Activated CD8-positive, alpha-beta memory T cell treated with anti-CD3 and anti-CD28 coated beads for 36 hours (primary cell): ENCODE measurements at regions not wholly inside any gene's neighbourhood (a gene's known extent, or its start where the extent isn't known, plus 50 kb on each side); places are given as distances from the start of the nearest gene placed in this dataset.
"Not testable (repeated sequence)": the region's sequence is repeated elsewhere in the genome, so short reads cannot be mapped to it uniquely, and the experiment has no call there.

Experiments
- CTCF ChIA-PET: fragments of 350-600 bp; sonication (Branson Sonifier 250); formaldehyde crosslinking; loops from one replicate; lab custom pipeline; 2021; ENCODE audit warnings: antibody characterized with exemption; lab: Charles Lee
- POLR2A ChIA-PET: fragments of 350-600 bp; sonication (Branson Sonifier 250); formaldehyde crosslinking; loops from one replicate; lab custom pipeline; 2021; ENCODE audit warnings: antibody characterized with exemption; lab: Charles Lee

DNA sequence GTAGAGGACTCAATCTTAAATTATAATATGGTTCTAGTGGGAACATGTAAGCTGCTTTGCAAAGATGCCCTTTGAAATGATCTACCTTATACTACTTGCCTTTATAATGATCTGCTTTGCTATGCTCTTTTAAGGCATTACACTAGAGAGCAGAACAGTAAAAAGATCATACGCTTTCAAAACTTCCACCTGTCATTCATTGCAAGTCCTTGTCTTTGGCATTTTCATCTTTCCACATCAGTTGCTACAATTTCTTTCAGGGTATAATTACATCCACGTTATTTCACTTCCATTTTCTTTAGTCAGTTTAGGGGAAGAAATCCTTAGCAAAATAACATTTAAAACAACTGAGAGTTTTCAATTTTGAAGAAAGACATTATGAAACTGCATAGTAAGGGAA is 80.3 kb downstream of the ACTBL2 start:
- CTCF ChIA-PET: no interaction called here
- POLR2A ChIA-PET: no interaction called here

DNA sequence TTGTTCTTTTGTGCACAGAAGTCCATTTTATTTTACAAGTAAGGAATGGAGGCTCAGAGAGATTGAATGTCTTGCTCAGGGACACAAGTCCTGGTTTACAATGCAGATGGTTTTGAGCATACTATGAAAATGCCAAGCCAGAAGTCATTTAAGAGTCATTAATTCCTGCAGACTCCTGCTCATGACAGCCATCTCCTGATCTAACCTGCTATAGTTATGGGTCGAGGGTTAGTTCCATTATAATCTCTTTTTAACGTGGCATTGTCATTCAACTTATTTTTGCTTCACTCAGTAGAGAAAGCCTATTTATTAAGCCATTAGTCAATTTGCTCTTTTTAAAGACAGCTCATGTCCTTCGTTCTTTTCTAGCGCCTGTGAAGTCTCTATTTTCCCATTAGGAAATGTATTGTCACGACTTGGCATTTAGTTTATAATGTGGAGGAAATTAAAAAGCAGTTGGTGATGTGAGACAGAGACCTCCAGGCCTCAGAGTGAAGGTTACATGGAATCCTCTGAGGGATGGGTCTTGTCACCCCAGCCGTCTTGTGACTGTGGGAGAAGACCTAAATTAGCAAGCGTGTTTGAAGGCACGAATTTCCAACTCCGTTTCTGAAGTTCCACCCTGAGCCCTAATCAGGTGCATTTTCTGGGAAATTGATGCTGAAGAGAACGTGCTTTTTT is 84.1 kb downstream of the ACTBL2 start:
- ChIA-PET POLR2A (no interaction called here), CTCF (no interaction called here)

DNA sequence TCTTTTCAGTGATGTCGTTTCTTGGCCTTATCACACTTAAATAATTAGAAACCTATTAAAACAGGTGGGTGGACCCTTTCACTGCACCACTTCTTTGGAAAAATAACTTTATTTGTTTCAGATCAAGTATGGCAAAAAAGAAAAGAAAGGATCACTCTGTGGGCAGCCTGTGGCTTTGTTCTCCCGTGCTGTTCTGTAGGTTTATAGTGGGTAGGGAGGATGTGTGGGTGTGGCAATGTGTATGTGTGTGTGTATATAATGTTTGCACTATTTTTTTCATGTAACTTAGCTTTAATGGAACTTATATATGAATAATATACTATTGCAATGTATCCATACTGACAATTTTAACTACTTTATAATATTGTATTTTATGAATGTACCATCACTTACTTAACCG is 85.9 kb downstream of the ACTBL2 start:
- ChIA-PET CTCF (no interaction called here), POLR2A (no interaction called here)

DNA sequence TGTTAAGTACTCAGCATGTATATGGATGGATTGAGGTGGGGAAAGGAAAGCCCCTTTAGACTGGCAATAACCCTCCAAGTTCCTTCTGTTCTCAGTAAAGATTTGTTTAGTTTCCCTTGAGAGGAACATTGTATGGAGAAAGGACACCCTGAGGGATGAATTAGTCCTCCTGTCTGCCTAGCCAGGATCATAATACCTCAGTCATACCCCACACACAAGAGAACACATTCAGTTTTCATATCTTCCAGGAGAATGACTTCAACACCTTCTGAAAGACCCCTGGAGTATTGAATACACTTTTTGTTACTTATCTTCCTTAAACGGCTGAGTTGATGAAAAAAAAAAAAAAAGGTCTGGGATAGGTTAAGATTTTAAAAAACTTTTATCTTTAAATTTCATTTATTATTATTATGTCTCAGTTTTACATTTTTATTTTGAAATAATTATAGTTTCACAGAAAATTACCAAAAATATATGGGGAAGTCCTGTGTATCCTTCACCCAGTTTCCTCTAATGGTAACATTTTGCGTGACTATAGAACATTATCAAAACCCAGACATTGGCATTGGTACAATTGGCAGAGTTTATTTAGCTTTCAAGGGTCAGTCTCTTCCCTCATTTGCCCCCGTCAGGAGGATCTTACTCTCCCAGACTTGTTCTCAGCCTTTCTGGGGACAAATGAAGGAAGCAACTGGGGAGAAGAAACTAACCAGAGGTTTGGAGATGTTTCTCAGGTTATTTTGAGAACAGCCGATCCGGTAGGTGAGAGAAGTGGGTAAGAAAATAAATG is 88.0 kb downstream of the ACTBL2 start:
- CTCF ChIA-PET: no interaction called here
- POLR2A ChIA-PET: no interaction called here

DNA sequence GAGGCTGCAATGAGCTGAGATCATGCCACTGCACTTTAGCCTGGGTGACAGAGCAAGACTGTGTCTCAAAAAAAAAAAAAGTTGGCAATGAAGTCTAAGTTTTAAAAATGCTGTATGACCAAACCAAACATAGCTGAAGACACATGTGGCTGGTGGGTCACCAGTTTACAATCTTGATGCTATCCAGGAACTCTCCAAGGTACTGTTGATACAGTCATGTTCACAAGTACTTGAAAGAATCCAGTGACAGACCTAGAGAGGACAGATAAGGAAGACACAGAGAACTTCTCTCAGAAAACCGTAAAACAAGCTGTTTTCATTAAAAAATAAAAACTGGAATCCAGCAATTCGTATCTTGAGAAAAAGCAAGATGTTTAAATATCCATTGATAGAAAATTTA is 95.7 kb downstream of the ACTBL2 start:
- ChIA-PET CTCF (no interaction called here), POLR2A (no interaction called here)

DNA sequence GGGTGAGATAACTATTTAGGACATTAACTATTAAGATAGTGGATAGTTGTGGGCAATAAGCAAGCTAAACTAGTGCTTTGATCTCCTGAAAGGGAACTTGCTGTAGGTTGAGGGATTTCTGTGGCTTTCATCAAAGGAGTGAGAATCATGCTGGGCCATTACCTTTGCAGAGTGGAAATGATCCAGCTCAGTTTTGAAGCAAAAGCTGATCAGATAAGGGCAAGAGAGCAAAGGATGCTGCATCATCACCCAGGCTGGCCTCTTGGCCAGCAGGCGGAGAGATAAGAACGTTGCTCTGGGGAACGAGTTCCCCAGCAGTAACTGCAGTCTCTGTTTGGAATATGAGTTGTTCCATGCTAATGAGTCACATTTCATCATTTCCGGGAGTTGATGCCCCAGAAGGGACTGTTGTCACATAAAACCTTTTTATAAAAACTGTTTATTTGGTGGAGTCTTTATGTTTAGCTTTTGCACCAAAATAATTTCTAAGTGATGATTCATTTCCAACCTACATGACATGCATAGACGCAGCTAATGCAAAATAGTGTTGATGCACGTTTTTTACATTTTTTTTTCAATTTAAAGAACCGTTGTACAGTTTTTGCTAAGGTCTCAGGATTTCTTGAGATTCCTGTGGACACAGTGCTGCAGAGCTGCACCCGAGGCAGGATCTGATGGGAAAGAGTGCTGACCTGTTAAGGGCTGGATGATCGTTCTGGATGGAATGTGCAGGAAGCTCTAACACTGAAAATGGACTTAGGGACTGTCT is 99.3 kb downstream of the ACTBL2 start:
- ChIA-PET POLR2A (interaction anchor here (0.6 kb wide), 1 partner anchor 472 kb away, joined by 3 read pairs; no protein-coding TSS in a partner anchor), CTCF (no interaction called here)

DNA sequence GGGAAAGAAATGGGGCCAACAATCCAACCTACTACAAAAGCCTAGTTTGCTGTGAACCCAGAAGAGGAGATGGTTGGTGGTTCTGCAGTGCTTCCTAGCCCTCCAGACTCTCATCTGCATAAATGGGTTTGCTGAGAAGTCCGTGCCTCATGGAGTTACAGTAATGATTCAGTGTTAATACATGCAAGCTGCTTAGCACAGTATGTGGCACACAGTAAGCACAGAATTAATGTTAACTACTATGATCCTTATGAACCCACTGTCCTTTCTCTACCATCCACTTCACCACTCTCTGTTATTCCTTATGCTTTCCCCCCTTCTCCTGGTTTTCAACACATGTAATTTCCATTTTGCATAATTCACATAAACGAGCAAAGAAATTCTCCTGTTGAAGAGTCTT is 100.0 kb downstream of the ACTBL2 start:
- ChIA-PET CTCF (no interaction called here), POLR2A (no interaction called here)

DNA sequence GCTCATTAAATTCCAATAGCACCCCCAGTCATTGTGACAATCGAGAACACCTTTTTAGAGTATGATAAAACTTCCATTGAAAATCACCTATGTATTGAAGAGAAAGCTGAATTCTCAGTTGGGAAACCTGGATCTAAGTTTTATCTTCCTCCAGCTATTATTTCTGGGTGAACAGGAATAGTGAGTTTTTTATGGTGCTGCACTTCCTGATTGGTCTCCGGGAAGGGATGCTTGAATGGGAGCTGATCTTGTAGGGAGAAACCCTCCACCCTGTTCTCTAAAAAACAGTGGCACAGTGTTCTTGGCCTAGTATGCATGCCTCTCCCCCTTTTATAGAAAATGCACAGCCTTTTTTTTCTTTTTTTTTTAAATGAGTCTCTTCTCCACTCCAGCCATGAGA is 112.2 kb downstream of the ACTBL2 start:
- ChIA-PET POLR2A (no interaction called here), CTCF (no interaction called here)

DNA sequence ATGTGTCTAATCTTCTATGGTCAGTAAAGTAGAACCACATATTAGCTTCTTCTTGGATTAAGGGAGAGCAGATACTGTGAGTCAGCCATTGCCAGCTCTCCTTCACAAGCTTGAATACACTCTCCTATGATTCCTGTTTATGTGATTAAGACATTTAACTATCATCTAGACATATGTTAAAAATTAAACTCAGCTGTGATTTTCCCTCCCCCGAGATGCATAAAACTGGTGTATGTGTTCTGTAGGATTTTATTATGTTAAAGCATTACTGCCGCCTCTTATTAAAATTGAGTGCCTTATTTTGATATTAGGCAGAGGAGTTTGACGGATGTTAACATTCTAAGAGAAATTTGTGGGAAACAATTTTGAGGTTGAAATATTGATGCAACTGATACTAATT is 114.6 kb downstream of the ACTBL2 start:
- CTCF ChIA-PET: no interaction called here

DNA sequence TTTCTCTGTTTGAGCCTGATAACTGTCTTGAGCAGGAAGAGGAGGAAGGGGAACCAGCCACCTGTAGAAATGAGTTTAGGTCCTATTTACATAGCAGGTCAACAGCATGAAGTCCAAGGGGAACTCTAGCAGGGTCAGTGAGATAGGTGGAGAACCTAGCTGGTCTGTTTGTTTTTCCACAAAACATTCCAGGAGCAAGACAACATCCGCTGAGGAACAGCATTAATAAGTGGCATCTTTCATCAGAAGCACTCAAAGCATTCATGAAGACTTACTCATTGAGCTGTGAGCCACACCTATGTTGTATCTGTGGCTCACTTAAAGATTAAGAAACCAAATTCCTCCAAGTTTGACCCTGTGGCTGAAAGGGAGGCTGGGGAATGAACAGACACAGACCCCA is 115.9 kb downstream of the ACTBL2 start:
- POLR2A ChIA-PET: no interaction called here
- CTCF ChIA-PET: no interaction called here

More for the DNA sequence above, 114.6 kb downstream of the ACTBL2 start:
- POLR2A ChIA-PET: no interaction called here

DNA sequence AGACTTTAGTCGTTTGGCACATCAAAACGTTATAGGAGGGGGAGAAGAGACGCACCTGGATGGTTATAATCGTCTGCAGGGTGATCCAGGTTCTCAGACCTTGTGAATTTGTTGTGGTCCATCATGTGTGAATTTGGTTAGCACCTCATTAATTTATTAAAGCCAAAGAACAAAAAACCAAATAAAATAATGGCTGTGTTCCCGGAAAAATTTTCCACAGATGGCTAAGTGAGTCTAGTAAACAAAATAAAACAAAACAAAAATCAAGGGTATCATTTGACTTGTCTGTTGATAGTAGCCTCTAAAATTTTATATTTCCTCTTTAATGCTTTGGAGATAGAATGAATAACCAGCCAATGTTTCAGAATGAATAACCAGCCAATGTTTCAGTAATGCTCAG is 119.7 kb downstream of the ACTBL2 start:
- CTCF ChIA-PET: no interaction called here
- POLR2A ChIA-PET: no interaction called here

DNA sequence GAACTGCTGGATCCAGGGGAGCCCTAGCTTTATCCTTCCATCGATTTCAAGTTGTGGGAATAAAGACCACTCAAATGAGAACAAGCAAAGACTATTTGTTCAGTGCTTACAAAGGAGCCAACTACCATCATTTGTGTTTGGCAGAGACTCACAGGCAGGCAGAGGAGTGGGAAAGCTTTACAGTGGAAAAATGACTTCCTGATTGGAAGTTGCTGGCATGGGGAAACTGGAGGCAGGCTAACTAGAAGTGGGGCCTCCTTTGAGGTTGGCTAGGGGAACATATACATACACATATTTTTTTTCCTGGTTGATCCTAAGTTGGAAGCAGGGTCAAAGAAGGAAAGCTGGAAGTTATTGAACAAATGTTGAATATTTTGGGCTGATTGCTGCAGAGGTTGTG is 121.7 kb downstream of the ACTBL2 start:
- ChIA-PET CTCF (no interaction called here), POLR2A (no interaction called here)

DNA sequence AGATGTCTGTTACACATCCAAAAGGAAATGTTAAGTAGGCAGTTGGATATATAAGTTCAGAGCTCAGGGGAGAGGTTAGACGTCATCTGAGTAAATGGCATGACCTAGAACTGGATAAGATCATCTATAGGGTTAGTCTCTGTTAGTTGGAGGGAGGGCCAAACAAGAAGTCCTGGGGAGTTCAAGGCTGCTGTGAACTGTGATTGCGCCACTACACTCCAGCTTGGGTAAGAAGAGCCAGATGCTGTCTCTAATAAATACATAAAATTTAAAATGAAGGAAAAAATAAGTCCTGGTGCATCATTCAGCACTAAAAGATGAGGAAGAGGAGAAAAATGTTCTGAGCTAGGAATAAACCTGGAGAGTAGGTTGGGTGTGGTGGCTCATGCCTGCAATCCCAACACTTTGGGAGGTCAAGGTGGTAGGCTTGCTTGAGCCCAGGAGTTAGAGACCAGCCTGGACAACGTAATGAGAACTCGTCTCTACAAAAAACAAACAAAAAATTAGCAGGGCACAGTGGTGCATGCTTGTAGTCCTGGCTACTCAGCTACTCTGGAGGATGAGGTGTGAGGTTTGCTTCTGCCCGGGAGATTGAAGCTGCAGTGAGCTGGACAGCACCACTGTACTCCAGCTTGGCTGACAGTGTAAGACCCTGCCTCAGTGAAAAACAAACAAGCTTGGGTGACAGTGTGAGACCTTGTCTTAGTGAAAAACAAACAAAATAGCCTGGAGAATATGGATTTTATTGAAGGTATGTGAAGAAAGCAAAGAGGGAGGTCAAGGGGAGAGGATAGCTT is 123.6 kb downstream of the ACTBL2 start:
- POLR2A ChIA-PET: no interaction called here
- CTCF ChIA-PET: no interaction called here

DNA sequence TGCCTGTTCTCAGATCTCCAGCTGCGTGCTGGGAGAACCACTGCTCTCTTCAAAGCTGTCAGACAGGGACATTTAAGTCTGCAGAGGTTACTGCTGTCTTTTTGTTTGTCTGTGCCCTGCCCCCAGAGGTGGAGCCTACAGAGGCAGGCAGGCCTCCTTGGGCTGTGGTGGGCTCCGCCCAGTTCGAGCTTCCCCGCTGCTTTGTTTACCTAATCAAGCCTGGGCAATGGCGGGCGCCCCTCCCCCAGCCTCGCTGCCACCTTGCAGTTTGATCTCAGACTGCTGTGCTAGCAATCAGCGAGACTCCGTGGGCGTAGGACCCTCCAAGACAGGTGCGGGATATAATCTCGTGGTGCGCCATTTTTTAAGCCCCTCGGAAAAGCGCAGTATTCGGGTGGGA is 125.8 kb downstream of the ACTBL2 start:
- POLR2A ChIA-PET, CTCF ChIA-PET: not testable (repeated sequence)

DNA sequence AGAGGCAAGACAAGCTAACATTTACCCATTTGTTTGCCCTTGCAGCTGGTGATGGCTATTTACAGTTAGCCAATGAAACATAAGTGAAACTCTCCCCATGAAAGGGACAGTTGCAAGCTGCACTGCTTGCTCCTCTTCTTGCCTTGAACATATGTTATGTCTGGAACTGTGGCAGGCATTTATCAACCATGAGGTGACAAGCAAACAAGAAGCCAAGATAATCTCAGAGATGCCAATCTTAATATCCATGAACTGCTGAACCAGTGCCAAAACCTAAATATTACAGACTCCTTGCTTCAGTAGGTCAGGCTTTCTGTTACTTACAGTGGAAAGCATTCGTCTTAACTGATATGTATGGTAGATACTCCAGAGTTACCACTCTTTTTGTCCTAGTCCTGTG is 133.4 kb downstream of the ACTBL2 start:
- ChIA-PET CTCF (no interaction called here), POLR2A (no interaction called here)

DNA sequence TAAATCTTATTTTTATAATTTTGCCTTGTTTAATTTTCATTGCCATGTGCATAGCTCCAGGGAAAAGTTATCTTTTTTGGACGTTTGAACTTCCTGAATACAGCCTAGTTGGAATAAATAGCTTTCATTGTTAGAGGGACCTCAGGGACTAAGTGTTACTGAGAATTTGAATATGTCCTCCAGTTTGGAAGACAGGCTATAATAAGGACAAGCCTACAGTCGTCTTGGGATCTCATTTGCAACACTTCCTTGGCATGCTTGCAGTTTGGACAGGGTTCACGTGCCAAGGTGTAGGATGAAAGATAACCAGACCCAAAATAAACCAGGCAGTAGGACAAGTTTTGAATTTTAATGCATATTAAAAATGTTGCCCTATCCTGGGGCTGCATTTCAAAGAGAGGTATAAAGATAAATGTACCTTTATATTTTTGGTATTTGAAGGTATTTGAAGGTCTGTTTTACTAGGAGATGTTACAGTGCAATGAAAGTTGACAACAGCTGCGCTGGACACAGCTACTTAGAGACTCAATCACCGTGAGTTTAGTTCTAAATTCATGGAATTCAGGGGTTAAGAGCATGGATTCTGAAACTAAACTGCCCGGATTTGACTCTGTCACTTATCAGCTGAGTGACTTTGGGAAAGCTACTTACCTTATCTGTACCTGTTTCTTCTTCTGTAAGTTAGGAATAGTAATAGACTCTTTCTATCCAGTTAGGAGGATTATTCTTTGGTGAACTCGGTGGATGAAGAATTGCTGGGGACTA is 134.1 kb downstream of the ACTBL2 start:
- POLR2A ChIA-PET: no interaction called here
- CTCF ChIA-PET: no interaction called here

DNA sequence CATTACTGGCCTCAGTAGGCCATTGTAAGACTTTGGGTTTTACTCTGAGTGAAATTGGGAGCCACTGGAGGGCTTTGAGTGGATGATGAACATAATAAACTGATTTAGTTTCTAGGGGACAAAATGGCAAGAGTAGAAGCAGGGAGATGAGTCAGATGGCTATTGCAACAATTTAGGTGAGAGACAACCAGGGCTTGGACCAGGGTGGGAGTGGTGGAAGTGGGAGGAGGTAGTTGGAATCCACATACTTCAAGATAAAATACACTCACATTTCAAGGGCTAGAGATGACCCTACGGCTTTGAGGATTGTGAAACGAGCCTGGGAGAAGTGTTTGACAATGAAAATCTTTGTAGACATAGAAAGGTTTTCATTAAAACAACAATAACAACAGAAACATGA is 136.3 kb downstream of the ACTBL2 start:
- ChIA-PET POLR2A (no interaction called here), CTCF (no interaction called here)

DNA sequence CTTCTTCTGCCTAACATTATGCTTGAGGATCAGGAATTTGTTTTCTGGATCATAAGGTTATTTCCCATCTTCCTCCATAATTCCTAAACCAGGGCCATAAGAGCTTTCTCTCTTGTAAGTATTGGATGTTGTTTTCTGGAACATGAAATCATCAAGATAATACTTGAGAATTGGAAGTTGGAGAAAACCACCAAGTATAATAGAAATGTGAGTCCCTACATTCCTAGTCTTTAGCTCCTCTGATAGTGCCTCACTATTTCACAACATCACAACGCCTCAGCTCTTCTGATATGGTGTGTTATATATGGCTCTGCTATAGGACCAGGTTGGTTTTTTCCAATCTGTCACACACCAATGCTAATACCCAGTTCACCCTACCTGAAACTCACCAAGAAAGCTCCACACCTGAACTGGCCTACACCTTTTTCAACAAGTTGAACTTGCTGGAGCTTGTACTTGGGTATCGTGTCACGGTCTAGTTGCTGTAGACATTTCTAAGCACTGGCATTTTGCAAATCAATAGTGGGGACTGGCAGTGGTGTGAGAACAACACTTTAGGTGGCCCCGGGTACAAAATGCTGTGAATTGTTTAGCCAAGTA is 141.1 kb downstream of the ACTBL2 start:
- ChIA-PET CTCF (no interaction called here), POLR2A (no interaction called here)

DNA sequence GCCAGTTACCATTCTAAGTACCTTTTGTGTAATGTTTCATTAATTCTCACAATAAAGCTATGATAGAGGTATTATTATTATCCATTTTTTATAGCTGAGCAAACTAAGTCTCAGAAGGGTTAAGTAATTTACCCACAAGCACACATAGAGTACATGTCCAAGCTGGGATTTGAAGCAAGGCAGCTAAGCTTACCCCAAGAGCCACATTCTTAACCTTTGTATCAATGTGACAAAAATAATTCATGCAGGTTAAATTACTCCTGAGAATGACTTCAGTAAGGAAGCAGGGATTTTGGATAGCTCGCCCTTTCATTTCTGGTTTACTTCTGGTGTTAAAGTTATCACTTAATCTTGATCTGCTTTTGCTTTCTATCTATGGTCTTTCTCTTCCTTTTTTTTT is 141.9 kb downstream of the ACTBL2 start:
- POLR2A ChIA-PET: interaction anchor here (0.5 kb wide), 1 partner anchor 1236 kb away, joined by 7 read pairs; no protein-coding TSS in a partner anchor

More for the DNA sequence above, 141.9 kb downstream of the ACTBL2 start:
- CTCF ChIA-PET: no interaction called here
